ENCODE measurements at regions not wholly inside any gene's neighbourhood (a gene's known extent, or its start where the extent isn't known, plus 50 kb on each side); places are given as distances from the start of the nearest gene placed in this dataset.
A peak's percentile ranks its signal among the peaks of the same experiment; 100 is the strongest.

DNA sequence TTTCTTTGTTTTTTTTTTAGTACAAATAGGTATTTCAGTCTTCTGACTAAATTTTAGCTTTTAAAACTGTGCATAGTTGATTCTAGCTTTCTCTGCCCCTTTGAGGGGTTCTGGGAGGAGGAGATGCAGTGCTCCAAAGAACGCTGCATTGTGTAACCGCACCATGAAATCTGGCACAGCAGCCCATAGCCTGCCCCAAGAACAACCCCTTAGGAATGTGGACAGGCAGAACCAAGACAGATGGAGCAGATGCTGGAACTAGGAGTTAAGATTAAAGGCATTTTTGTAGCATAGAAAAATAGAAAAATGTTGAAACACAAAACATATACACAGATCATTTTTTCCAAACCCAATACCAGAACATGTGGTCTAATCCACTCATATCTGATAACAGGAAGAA is 187.5 kb downstream of the SCG2 start:
- DNase-seq = no peak

DNA sequence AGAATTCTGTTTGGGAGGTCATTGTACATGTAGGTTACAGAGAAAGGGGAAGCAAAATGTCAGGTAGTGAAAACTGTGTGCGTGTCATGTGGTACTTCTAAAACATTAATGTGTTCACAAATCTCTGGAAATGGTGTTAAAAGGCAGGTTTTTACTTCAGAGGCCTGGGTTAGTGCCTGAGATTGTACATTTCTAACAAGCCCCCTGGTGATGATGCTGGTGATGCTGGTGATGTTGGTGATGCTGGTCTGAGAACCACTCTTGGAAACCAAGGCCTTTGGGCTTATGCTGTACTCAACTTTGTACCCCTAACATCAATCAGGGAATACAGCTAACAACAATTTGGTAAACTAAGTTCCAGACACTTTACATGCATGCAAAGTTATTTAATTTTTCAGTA is 187.1 kb downstream of the SCG2 start:
- DNase-seq = no peak

DNA sequence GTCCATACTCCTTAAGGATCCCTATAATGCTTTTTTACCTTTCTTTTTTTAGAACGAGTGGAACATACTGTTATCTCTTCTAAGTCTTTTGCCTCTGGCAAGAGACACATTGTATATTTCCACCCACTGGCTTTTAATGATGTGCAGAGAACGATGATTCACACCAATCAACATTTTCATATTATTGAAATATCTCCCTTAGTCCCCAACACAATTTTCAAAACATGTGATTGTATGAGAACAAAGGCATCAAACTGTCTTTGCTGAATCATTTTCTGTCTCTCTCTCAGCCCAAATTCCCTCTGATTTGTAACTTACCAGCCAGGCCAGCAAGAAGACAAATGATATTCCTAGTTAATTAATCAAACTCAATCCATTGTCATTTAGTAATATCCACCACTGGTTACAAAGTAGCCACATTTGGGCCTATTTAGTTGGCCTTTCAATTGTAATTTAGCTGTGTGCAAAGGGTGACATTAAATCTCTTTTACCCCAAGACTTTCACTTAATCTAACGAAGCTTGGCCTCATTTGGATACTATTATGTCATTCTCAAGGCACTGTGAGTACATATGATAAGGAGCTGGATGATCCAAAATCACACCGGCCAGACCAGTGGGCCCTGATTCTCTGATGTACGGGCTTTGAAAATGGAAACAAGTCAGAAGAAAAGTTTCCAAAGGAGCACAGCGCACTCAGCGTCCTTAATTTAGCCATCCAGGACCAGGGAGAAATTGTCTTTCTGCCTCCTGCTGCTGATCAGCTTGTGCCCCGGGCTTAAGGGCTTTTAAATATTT is 185.1 kb downstream of the SCG2 start:
- no peak for DNase-seq

DNA sequence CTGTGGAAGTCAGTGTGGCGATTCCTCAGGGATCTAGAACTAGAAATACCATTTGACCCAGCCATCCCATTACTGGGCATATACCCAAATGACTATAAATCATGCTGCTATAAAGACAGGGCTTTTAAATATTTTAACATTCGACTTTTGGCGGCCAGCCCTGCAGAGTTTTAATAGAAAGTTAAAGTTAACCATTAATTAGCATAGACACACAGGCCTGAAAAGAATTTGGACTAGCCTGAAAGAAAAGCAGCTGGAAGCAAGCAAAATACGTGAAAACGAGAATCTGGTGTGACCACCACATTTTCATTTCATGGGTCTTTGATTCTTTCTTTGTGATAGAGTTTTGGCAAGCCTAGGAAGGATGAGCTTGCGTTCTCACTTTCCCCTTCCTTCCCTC is 184.0 kb downstream of the SCG2 start:
- DNase-seq = no peak

DNA sequence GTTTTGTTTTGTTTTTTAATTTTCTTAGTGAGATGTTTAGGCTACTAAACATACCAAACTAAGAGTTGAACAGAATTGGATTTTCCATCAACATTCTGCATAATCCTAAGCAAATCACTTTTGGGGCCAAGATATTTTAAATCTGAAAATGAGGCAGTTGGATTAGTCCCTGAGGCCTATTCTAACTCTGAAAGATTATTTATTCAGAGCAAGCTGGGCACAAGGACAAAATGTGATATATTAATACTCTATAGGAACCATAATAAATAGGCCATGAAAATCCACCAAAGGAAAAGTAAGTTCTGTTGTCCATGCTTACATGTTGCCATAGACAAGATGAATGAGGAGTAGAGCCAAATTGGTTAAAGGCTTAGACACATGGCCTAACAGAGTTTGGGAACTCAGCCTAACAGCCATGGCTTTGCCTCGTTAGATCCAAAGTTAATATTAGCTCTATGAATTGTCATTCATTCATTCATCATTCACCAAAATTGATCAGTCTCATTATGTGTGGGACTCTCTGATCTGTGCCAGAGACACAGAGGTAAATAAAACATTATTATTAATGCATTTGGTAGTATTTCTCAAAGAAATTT is 183.5 kb downstream of the SCG2 start:
- DNase-seq = no peak

DNA sequence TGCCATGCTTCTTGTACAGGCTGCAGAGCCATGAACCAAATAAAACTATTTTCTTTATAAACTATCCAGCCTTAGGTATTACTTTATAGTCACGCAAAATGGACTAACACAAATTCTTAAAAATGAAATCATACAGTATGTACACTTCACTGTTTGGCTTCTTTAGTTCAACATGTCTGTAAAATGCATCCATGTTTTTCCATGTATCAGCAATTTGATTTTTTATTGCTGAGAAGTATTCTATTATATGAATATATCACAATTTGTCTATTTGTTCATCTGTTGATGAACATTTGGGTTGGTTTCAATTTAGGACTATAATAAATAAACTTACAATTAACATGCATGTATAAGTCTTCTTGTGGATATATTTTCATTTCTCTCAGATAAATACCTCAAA is 182.1 kb downstream of the SCG2 start:
- no peak for DNase-seq

DNA sequence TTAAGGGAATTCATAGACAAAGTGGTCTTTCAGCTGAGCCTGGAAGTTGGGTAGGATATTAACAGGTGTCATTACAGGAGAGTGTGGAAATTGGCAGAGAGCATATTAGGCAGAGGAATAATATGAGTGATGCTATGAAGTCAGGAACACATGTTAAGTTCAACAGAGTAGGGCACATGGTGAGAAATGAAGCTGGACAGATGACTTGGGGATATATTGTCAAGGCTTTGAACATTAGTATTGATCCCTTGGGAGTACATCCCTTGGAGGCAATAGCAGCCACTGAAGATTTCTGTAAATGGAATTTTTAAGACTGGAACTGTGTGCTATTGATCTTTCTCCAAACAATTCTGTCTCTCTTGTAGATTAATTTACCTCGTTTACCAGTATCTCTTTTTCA is 170.7 kb downstream of the SCG2 start:
- no peak for DNase-seq

DNA sequence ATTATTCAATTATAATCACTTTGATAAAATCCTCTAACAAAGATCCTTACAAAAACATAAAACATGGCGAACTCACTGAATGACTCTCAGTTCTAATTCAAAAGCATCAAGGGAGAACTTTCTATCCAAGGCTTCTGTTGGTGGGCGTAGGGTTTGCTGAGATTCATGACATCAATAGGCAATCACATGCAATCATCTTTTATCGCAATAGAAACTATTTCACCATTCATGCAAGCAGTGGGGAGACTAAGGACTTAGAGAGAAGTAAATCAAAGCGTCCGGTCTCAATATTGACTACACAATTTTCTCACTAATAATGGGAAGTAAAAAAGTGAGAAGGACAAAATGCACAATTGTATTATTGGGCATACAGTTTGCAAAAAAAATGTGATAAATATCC is 168.7 kb downstream of the SCG2 start:
- no peak for DNase-seq

DNA sequence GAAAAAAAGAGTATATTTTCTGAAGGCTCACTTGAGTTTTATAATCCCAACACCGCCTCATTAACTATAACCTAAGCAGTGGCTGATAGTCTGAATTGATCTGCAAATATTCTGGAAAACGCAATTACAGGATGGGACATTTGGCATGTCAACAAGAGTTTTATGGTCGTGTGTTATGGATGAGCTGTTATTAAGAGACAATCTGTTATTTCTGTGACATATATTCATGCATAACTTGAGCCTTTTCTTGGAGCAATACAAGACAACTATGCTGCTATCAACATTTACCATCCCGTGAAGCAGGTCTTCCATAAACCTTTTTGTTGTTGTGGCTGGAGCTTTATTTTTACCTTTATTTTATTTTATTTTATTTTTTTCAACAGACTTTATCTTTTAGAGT is 164.4 kb downstream of the SCG2 start:
- no peak for DNase-seq

GRCh38 chr2:223439184-223439583 is 163.0 kb downstream of the SCG2 start:
- DNase-seq = no peak

- no peak for DNase-seq
Observed at GRCh38 chr2:223439786-223440185, 162.4 kb downstream of the SCG2 start.

DNA sequence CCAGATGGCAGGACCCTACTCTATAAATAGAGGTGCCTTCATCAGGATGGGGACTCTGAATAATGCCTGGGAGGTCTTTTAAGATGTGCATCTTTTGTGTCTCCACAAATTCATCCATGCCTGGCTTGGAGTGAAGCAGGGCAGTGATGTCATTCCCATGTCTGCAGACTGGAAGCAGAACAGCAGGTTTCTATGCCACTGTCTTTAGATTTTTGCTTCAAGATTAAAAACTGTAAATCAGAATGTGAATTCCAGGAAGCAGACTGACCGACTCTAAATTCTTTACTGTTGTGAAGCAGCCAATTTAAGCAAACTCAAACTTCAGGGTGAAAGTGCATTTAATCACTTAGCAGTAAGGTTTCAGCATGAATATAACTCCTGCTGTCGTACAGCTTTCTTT is 159.3 kb downstream of the SCG2 start:
- no peak for DNase-seq

DNA sequence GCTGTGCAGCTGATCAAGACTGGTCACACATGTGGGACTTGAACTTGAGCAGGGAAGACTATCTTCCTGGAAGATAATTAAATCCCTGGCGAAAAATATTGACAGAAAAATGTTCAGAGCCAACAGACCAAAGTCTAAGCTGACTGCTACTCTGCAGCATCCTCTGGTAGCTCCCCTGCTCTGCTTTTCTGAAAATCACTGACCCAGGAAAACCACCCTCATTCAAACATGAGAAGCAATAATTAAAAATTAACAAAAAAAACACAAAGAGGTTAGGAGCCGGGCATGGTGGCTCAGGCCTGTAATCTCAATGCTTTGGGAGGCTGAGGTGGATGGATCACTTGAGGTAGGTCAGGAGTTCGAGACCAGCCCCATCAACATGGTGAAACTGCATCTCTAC is 151.9 kb downstream of the SCG2 start:
- DNase-seq = no peak

DNA sequence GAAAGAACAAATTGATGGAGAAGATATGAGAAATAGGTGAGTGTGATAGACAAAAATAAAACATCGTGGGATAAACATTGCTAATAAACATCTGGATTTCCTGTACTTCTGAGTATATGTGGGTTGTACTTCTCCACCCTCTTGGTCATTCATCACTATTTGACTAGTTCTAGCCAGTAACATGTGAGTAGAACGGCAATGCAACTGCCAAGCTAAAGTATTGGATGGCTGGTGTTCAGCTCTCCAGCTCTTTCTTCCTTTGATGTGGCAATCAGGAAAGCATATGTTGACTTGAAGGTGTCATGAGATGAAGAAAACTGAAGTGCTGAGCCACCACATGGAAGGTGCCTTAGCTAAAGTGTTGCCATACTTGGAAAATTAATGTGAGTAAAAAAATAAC is 144.9 kb downstream of the SCG2 start:
- peak; percentile 12 for DNase-seq

DNA sequence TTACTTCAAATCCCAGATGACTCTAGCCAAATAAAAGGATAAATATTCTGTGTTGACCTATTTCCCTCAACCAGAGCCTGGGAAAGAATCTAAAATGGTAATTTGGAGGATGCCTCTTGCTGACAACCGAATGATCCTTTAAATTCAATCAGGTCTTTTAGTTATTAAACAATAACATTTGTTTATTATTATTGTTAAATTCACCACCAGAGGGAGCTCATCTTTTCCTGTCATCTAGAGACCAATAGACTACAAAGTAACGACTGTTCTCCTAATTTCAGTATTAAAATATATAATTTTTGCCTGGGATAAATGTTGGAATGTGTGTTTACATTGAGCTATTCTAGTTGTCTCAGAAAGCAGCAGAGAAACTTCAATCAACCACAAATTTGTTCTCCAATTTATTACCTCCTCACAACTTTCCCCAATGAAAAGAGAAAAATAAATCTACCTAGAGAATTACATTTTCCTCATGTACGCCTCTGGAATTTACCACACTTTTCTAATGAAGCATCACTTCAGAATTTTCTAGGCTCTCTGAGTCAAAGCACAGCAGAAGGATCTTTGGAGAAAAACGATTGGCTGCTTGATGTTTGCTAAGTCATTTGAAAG is 142.7 kb downstream of the SCG2 start:
- peak; percentile 59 for DNase-seq

GRCh38 chr2:223460209-223460608 is 142.0 kb downstream of the SCG2 start:
- DNase-seq = peak; percentile 87

DNA sequence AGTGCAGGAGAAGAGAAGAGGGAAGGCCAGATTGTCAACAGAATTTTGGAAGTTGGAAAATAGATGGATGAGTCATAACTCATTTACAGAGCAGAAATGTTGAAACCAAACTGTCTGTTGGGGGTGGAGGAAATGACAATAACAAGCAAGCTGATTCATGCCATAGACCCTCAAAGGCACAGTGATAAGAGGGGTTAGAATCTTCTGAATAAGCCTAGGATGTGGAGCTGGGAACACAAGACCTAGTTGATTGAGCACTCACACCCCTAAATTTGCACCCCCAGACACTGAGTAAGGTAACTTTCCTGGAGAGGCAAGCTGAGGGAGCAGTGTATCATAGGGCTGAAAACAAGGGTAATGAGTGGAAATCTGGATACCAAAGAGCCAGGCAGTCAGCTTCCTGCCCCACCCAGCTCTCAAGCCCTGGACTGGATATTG is 141.4 kb downstream of the SCG2 start:
- peak; percentile 47 for DNase-seq

DNA sequence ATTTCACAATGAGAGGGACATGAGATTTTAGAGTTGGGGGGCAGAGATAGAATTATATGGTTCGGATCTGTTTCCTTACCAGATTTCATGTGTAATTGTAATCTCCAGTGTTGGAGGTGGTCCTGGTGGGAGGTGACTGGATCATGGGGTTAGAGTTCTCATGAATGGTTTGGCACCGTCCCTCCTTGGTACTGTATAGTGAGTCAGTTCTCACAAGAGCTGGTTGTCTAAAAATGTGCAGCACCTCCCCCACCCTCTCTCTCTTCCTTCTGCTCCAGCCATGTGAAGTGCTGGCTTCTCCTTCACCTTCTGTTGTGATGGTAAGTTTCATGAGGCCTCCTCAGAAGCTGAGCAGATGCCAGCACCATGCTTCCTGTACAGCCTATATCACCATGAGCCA is 138.1 kb downstream of the SCG2 start:
- no peak for DNase-seq

GRCh38 chr2:223465793-223466192 is 136.4 kb downstream of the SCG2 start:
- DNase-seq = no peak

- no peak for DNase-seq
Observed at GRCh38 chr2:223467196-223467595, 135.0 kb downstream of the SCG2 start.

GRCh38 chr2:223469270-223470046 is 132.7 kb downstream of the SCG2 start:
- peak; percentile 5 for DNase-seq

GRCh38 chr2:223470602-223471001 is 131.6 kb downstream of the SCG2 start:
- DNase-seq = no peak

- no peak for DNase-seq
Observed at GRCh38 chr2:223472771-223473170, 129.4 kb downstream of the SCG2 start.

GRCh38 chr2:223474893-223475292 is 127.3 kb downstream of the SCG2 start:
- no peak for DNase-seq
